NAMALWA (cell line): ENCODE measurements at regions not wholly inside any gene's neighbourhood (a gene's known extent, or its start where the extent isn't known, plus 50 kb on each side); places are given as distances from the start of the nearest gene placed in this dataset.
"Not testable (repeated sequence)": the region's sequence is repeated elsewhere in the genome, so short reads cannot be mapped to it uniquely, and the experiment has no call there.

Source experiments
- DNase-seq: peaks from one replicate; pipeline ENCODE4 v3.0.0-alpha.2; 2015; ENCODE audit warnings: low spot score

GRCh38 chr20:30668418-30668817 is 589.0 kb upstream of the DEFB115 start:
- DNase-seq = not testable (repeated sequence)

DNA sequence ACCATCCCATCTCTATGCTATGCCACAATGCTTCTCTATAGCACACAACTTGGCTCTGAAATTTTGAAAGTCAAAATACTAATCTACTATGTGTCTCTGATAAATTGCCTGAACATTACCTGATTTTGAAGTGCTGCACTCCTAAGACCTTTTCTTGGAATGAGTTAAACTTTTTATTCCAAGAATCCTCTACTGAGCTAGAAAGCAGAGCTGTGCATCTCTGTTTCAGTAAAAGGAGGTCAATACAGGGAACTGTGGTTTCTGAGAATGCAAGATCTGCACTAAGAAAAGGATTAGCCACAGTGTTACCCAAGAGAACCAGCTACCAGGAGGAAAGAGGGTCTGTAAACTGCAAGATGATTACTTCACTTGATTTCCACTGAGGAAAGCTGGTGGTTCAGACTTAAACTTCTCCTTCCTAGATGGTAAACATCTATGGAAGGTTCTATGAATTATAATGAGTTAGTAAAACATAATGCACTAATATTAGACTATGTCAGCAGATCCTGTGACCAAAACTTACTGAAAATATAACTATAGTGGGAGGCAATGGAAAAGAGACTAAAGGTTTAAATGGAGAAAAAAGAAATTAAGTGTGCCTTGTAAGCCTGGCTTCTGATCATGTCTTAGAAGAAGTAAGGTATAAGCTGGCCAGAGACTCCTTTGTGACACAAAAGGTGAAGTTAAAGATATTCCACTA is 588.0 kb upstream of the DEFB115 start:
- DNase-seq = not testable (repeated sequence)

DNA sequence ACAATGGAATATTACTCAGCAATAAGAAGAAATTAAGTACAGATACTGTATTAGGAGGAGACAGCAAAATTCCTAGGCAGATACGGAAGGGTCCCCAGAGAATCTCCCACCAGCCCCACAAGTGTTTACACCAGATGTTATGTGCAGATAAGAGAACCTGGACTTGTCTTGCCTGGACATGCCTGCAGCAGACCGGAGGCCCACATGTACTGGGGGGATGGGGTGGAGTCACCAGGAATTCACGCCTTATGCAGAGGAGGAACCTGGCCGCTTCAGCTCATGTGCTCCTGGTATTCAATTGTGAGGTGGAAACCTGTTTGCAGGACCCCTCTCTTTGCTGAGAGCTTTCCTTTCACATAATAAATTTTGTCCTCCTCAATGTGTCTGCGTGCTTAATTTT is 586.3 kb upstream of the DEFB115 start:
- not testable (repeated sequence) for DNase-seq

DNA sequence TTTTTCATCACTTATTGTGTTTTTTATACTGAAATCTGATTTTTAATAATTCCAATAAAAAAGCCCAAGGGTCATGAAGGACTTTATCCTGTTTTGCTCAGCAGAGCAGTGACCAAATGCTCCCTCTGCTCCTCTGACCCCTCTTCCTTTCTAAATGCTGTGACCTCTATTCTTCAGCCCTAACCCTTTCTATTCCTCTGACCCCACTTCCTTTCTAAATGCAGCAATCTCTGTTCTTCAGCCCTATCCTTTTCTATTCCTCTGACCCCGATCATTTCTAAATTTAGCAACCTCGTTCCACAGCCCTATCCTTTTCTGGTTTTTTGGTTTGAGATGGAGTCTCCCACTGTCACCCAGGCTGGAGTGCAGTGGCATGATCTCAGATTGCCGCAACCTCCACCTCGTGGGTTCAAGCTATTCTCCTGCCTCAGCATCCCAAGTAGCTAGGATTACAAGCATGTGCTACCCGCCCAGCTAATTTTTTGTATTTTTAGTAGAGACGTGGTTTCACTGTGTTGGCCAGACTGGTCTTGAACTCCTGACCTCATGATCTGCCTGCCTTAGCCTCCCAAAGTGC is 581.4 kb upstream of the DEFB115 start:
- not testable (repeated sequence) for DNase-seq

GRCh38 chr20:30682236-30682635 is 575.2 kb upstream of the DEFB115 start:
- not testable (repeated sequence) for DNase-seq

DNA sequence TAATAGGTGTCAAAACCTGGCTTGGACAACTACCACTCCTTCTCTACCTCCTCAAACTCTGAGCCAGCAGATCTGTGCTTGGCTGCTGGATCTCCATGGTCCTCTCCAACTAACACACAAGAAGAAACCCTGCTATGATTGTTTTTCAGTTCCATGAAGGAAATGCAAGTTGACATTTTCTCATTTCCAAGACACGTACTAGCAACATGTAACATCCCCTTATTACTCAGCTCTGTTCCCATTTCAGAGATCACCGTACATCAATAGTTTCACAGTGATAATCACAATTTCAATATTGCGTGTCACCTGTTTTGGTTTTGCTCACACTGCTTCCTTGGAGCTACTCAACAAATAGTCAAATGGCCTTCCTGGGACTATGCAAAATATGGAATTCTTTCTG is 544.6 kb upstream of the DEFB115 start:
- DNase-seq = not testable (repeated sequence)

DNA sequence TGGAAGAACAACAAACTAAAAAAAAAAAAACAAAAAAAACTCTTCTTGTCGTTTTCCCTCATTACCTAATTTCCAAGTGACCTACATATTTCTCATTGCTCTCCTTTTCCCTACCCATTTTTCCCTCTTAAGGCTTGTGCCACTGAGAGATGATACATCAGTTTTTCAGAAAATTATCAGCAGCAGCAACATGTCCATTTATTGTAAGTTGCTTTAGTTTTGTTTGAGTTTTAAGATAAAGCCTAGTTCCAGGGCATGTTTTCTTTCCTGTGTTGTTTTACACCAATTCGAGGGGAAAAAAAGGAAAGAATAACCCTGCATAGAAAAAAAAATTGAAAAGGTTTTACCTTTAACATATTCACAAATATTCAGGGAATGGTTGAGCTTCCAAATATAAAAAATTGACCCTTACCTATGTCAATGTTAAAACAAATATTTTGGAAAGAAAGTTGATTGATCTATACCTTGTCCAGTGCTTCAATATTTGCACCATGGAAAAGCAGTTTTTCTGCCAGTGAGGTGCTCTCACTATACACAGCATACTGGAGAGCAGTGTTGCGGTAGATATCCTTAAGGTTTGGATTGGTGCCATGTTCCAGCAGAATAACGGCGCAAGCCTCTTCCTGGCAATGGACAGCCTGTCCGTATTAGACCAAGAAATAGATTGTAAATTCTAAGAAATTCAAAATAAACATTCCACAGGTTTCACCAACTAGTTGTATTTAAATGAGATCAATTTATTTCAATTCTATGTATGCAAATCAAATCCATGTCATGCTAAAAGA is 537.9 kb upstream of the DEFB115 start:
- not testable (repeated sequence) for DNase-seq

GRCh38 chr20:30723511-30723910 is 534.0 kb upstream of the DEFB115 start:
- DNase-seq = not testable (repeated sequence)

DNA sequence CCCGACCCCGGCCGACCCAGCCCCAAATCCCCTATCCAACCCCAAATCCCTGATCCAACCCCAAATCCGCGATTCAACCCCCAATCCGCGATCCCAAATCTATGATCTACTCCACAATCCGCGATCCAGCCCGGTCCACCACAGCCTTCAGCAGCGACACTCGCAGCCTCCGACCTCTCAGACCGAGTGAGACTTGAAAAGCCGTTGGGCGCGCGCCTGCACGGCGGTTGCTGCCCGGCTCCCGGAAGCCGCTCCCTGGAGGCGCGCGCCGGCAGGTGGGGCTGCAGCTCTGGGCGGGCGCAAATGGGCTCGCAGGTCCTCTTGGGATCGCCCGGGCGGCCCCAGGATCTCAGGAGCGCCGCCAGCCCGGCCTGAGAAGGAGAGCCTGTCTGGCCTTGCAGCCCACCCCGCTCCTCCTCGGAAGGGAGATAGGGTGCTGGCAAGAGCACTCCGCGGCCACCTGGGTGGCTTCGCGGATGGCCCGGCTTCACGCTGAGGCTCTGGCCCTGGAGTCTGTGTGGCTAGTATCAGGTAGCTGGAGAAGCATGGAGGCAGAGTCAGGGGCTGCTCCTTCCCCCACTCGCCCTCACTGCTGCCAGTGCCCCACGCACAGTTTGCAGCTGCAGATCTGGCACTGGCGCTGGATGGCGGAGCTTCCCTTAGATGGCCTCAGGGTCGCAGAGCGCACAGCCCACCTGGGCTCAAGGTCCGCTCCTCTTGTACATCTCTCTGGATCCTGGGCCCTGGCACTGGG is 533.4 kb upstream of the DEFB115 start:
- DNase-seq = not testable (repeated sequence)

DNA sequence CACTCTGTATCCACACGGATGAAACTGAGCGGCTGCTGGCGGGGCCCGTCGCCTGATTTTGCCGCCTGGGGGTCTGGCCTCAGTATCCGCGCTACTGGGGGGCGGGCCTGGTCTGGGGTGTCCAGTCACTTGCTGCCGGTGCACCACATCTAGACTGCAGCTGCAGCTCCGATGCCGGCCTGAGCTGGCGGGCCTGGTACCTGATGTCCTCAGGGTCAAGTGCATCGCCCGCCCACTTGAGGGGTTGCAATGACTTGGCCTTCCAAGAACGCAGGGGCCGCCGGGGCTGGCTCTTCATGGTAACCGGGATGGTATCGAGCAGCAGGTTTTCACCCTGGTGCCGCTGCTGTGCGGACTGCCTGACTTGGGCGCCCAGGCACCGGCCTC is 532.8 kb upstream of the DEFB115 start:
- not testable (repeated sequence) for DNase-seq

- DNase-seq = not testable (repeated sequence)
These were observed 532.3 kb upstream of the DEFB115 start for GRCh38 chr20:30725188-30725587.

- not testable (repeated sequence) for DNase-seq
These were observed 529.1 kb upstream of the DEFB115 start for GRCh38 chr20:30728271-30728885.
